ENCODE measurements at regions not wholly inside any gene's neighbourhood (a gene's known extent, or its start where the extent isn't known, plus 50 kb on each side); places are given as distances from the start of the nearest gene placed in this dataset.

GRCh38 chr5:84518862-84519261, 134.2 kb upstream of the EDIL3 start:
- TF ChIP-seq CTCF (IDR thresholded peaks at IDR 0.05) (no peak), POLR2AphosphoS5 (IDR thresholded peaks at IDR 0.05; ENCODE audit: insufficient read depth in 1 of 2, low read depth in 1 of 2) (no peak), POLR2A (IDR thresholded peaks at IDR 0.05) (no peak)
